Embryonic facial prominence (tissue), 1 donor: ENCODE measurements at regions not wholly inside any gene's neighbourhood (a gene's known extent, or its start where the extent isn't known, plus 50 kb on each side); places are given as distances from the start of the nearest gene placed in this dataset.

ENCODE experiments used
- DNase-seq: peaks from one replicate; pipeline ENCODE4 v3.0.0-alpha.2; 2016; ENCODE audit errors: extremely low spot score

DNA sequence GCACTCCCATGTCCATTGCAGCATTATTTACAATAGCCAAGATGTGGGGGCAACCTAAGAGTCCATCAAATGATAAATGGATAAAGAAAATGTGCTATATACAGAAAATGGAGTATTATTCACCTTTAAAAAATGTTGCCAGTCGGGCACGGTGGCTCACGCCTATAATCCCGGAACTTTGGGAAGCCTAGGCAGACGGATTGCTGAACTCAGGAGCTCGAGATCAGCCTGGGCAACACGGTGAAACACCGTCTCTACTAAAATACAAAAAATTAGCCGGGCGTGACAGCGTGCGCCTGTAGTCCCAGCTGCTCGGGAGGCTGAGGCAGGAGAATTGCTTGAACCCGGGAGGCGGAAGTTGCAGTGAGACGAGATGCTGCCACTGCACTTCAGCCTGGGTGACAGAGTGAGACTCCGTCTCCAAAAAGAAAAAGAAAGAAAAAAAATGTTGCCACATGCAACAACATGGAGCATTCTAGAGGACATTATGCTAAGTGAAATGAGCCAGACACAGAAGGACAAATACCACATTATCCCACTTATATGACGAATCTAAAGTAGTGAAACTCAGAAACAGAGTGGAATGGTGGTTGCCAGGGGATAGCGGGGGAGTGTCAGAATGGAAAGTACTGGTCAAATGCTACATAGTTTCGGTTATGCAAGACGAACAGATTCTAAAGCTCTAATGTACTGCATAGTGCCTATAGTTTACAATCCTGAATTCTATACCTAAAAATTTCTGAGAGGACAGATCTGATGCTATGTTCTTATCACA lies 1385.6 kb upstream of the TMEFF2 start:
- DNase-seq, result no peak

DNA sequence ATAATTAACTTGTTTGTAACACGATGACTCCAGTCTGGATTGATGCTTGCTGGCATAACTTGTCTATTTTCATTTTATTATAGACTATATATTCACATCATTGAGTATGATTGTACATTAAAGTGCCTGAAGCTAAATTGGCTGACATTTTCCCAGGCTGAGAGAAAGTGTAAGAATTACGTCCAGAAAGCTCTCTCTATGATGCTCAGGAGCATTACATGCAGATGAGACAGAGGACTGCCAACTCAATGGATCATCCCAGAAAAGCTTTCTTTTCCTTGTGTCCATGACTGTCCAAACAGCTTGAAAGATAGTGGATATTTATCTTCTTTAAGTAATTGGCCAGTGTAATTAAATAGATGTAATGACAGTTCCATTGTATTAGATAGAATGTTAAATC lies 1372.2 kb upstream of the TMEFF2 start:
- DNase-seq, result no peak

DNA sequence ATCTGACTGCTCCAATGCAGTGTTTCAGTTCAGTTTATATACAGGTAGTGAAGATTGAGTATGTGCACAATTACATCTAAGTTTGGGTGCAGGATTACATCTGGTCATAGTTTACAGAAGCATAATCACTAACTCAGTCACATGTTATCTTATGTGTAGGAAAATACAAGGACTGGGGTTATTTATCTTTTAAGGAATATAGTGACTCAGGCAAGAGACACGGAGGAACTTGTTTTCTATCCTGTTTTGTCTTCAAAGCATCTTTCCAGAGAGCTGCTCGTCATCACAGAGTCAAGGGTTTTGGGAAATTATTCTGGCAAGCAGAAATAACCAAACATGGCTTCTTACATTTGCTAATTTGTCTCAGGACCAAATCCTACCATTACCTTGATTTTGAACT lies 1371.5 kb upstream of the TMEFF2 start:
- no peak for DNase-seq

GRCh38 chr2:193562031-193562430 lies 1367.3 kb upstream of the TMEFF2 start:
- DNase-seq, result no peak

DNA sequence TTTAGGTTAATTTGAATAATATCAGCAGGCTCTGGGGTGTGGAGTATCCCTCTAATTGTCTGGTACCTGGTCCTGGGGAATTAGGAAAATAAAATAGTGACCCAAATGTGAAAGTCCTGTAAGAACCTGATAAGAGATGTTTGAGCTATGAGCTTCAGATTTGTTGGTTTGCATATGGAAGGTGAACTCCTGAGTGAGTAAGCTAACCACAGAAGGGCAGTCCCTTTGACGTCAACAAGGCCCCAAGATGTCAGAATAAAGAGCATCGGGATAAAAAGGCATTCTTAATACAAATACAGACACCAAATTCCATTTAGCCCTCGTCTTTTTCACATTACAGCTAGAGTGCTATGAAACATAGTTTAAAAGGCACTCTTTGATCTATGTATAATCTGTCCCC lies 1366.3 kb upstream of the TMEFF2 start:
- DNase-seq, result no peak

- no peak for DNase-seq
Measured at GRCh38 chr2:193556766-193557470, 1362.2 kb upstream of the TMEFF2 start.

DNA sequence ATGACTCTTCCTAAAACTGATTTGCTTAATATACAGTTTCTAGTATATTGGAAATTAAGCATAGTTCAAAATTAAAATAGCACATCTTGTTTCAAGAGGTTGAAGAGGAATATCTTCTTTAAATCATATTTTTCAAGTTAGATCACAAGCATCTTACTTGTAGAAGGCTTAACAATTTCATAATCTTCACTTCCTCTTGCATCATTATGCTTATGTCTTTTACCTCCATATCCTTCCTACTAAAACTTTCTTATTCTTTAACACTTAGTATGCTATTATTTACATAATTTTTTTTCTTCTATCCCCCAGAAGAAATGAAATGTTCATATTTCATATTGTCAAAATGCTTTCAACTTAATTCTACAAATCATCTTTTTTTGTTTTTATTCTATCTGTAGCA lies 1354.9 kb upstream of the TMEFF2 start:
- DNase-seq, result no peak

GRCh38 chr2:193542762-193543161 lies 1348.0 kb upstream of the TMEFF2 start:
- DNase-seq, result no peak

DNA sequence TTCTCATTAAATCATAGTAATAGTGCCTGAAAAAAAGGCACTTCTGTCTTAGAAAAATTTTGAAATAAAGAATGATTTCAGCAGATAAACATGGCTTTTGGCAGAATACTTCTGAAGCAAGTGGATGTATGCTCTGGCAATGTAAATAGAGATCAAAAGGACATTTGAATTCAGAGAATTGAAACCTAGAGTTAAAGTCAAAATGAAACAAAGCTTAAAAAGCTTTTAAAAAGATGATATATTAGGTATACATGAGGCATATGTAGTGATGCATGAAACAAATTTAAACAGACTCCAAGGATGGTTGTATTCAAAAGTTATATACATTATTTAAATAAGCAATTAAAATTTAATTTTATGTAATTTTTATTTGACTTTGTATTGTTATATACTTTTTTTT lies 1344.5 kb upstream of the TMEFF2 start:
- DNase-seq, result no peak

DNA sequence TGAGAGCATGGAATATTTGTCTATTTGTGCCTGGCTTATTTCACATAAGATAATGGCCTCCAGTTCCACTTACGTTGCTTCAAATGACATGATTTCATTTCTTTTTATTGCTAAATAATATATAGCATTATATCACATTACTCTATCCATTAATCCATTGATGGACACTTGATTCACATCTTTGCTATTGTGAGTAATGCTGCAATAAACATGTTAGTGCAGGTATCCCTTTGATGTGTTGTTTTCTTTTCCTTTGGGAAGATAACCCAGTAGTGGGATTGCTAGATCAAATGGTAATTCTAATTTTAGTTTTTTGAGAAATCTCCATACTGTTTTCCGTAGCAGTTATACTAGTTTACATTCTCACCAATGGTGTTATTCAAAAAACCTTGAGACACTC lies 1343.3 kb upstream of the TMEFF2 start:
- DNase-seq, result no peak

GRCh38 chr2:193537531-193537930 lies 1342.8 kb upstream of the TMEFF2 start:
- no peak for DNase-seq

DNA sequence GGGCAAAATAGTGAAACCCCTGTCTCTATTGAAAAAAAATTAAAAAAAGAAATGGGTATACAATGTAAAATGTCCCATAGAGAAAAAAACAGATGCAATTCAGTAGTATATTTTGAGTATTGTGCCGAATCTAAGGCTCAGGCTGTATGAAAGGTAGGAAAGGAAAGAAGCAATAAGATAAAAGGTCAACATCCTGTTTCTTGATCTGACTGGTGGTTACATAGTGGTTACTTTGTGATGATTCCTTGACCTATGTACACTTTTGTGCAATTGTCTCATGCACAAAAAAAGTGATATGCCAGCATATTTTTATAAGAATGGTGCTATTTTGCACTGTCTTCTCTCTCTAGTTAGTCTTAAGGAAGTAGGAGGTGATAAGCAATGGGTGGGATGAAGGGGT lies 1333.7 kb upstream of the TMEFF2 start:
- no peak for DNase-seq

GRCh38 chr2:193527146-193527545 lies 1332.4 kb upstream of the TMEFF2 start:
- no peak for DNase-seq

DNA sequence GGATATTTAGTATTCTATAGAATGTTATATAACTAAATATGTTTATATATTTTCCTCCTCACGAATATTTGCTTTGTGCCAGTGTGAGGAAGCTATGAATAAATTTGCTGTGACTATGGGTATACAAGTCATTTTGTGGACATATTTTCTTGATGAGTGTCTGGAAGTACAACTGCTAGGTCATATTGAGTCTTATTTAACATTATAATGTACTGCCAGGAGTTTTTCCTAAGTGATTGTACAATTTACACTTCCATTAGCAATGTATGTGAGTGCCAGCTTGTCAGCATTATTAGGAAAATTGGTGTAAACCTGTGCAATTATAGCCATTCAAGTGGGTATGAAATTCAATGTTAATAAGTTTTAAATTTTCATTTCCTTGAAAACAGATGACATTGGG lies 1328.9 kb upstream of the TMEFF2 start:
- no peak for DNase-seq

GRCh38 chr2:193521523-193521922 lies 1326.8 kb upstream of the TMEFF2 start:
- no peak for DNase-seq

- no peak for DNase-seq
Measured at GRCh38 chr2:193520709-193521458, 1326.2 kb upstream of the TMEFF2 start.

- no peak for DNase-seq
Measured at GRCh38 chr2:193518041-193518817, 1323.5 kb upstream of the TMEFF2 start.

DNA sequence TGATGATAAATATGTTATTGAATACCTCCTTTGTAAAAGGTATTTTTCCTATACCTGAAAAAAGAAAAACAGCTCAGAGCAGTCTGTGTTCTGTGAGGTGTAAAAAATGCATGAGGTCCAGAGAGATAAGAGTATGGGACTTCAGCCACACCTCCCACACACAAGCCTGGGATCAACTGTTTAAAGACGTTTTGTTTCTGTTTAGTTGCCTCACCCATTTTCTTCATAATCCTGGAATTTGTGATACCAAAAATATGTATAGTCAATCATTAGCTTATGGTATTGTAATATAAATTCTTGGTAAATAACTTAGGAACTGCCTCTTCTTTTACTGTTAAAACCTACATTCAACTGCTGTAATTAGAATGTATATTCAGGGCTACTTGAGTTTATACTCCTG lies 1322.9 kb upstream of the TMEFF2 start:
- no peak for DNase-seq

DNA sequence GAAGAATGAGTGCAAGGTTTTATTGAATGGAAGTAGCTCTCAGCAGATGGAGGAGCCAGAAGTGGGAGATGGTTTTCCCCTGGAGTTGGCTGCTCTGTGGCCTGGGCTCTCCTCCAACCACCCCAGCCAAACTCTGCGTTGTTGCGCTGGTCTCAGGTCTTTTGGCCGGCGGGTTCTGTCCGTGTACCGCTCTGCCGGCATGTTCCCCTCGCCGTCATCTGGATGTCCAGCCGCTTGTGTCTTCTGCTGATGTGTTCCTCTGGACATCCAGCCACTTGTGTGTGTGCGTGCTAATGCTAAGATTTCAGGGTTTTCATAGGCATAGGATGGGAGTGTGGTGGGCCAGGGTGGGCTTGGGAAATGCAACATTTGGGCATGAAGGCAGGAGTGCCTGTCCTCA lies 1311.3 kb upstream of the TMEFF2 start:
- no peak for DNase-seq

DNA sequence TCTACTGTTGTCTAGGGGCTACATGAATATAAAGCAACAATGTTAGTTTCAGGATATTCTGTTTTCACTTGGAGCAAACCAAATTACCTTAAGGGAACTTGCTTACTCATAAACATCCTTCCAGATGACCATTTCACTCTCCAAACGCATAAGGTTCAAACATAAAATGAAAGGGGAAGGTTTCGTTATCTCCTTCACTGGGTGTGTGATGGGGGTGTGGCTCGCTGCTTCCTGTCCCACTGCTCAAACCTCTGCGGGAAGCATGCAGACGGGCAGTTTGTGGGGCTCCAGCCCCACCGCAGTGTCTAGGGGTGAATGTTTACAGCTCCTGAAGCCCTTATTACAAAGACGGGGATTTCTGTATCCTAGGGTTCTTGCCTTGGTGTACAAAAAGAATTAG lies 1310.9 kb upstream of the TMEFF2 start:
- no peak for DNase-seq

- no peak for DNase-seq
Measured at GRCh38 chr2:193502363-193503035, 1307.8 kb upstream of the TMEFF2 start.
